Hematopoietic multipotent progenitor cell treated with erythropoietin and hydrocortisone succinate and interleukin-3 and kit ligand, for 8 days (in vitro differentiated cells): ENCODE measurements at regions not wholly inside any gene's neighbourhood (a gene's known extent, or its start where the extent isn't known, plus 50 kb on each side); places are given as distances from the start of the nearest gene placed in this dataset.
A peak's percentile ranks its signal among the peaks of the same experiment; 100 is the strongest.
"Not testable (repeated sequence)": the region's sequence is repeated elsewhere in the genome, so short reads cannot be mapped to it uniquely, and the experiment has no call there.

ENCODE experiments used
- DNase-seq: peaks from one replicate; pipeline ENCODE4 v3.0.0-alpha.2; 2015

DNA sequence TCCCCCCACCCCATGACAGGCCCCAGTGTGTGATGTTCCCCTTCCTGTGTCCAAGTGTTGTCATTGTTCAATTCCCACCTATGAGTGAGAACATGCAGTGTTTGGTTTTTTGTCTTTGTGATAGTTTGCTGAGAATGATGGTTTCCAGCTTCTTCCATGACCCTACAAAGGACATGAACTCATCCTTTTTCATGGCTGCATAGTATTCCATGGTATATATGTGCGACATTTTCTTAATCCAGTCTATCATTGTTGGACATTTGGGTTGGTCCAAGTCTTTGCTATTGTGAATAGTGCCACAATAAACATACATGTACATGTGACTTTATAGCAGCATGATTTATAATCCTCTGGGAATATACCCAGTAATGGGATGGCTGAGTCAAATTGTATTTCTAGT lies 927.9 kb downstream of the PLA2G4A start:
- not testable (repeated sequence) for DNase-seq

DNA sequence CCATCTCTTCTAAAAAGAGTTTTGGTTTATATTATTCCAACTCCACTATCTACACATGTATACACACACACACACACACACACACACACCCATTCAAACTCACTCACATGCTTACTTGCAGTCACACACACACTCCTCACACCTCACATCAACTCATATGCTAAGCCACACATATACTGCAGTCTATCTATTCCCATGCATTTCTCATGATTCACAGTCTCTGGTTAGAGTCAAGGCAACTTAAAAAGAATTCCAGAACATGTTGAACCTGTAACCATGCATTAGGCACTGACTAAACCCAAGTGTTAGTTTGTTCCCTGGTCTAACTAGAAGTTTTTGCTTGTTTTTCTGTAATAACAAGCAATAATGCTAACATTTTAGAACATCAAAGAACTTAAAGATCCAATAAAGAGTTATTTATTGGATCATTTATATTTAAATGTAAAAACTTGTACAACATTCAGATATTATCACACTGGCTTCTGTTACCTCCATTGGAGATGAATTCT lies 931.1 kb downstream of the PLA2G4A start:
- no peak for DNase-seq

DNA sequence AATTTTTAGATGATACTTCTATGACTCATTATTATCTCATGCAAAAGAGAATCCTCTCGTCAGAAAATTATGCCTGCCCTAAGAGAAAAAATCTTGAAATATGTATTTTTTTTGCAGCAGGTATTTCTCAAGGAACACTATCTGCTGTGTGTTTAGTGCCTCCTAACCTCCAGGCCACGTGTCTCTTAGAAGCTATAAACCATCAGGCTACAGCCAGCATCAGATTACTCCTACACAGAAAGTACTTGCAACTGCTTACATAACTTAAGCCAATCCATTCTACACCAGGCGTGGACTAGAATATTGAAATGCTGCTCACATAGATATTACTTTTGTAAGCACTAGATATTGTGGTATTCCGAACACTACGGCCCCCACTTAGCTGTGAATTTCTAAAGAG lies 933.4 kb downstream of the PLA2G4A start:
- no peak for DNase-seq

DNA sequence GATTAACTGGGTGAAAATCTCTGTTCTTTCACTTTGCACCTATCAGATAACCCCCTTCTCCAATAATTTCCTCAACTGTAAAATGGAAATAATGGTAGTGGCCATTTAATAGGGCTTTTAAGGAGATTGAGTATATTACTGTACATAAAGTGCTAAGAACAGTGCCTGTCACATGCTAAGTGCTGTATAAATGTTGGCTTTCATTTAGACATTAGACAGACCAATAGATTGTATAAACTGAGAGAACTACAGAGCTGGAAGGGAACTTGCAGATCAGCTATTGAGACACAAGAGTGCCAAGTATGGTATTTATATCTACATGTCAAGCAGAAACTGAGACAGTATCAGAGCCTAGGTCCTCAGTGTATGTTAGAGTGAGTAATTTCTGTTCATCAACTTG lies 934.7 kb downstream of the PLA2G4A start:
- DNase-seq, result no peak

DNA sequence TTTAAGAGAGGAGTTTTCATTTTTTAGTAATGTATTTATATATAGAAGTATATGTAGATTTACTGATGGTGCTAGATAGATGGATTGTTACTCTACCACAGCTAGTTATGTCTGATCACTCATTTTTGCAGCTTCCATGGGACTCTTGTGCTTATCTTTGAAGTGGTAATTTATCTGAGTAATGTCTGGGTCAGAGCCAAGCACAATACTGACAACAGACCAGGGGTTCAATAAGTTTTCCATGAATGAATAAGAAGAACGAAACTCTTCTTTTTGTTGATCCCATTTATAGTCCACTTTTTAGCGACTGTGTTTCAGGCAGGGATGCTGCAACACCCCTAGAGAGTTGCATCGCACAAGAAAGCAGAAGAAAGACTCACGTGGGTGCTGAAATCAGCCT lies 935.2 kb downstream of the PLA2G4A start:
- DNase-seq, result no peak

DNA sequence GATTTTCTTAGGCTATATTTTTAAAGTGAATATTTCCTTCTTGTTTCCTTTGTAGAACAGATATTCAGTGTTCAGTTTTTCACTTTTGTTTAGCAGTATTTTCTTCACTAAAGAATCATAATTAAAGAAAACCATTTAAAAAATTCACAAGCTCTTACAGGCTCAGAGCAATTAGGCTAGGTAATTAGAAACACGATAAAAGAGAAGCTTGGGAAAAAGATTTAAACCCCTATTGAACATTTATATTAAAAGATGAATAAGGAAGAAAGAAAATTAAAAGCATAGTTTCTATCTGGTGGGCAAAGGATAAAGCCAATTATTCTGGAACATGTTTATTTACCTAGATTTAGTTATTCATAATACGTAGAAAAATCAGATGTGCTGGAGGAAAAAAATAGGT lies 942.6 kb downstream of the PLA2G4A start:
- DNase-seq, result no peak

DNA sequence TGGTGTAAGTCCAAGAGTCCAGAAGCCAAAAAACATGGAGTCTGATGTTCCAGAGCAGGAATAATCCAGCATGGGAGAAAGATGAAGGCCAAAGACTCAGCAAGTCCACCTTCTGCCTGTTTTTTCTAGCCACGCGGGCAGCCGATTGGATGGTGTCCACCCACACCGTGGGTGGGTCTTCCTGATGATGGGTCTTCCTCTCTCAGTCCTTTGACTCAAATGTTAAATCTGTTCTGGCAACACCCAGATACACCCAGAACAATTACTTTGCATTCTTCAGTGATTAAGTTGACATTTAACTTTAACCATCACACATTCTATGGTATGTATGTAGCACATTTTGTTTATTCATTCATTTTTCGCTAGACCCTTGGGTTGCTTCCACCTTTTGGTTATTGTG lies 944.4 kb downstream of the PLA2G4A start:
- no peak for DNase-seq

DNA sequence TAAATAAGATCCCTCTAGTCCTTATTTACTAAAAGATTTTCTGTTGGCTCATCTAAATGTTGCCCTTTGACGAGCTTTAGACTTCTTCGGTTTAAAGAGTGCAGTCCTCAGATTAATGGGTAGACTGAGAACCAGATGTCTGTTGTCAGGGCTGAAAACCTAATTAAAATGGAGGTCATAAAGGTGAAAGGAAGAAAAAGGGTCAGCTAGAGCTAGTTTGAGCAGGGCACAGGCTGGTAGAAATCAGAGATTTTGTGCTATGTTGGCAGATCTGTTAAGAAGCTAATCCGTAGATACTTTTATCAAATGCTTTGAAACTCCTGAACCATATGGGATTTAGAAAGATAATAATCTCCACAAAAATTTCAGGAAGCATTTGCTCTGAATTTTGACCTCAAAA lies 959.0 kb downstream of the PLA2G4A start:
- DNase-seq, result no peak

DNA sequence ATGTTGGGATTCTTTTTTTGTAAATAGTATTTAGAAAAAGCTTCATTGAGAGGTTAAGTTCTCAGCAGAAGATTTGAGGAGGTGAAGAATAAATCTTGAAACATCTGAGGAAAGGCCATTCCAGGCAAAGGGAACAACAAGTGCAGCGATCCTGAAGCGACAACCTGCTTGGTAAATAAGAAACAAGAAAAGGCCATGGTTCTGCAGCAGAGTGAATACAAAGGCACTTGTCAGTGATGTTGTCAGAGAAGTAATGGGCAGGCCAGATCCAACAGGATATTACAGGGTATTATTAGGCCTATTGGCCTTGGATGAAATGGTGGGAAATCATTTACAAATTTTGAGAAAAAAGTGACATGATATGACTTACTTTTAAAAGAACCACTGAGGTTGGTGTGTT lies 960.0 kb downstream of the PLA2G4A start:
- DNase-seq, result no peak

DNA sequence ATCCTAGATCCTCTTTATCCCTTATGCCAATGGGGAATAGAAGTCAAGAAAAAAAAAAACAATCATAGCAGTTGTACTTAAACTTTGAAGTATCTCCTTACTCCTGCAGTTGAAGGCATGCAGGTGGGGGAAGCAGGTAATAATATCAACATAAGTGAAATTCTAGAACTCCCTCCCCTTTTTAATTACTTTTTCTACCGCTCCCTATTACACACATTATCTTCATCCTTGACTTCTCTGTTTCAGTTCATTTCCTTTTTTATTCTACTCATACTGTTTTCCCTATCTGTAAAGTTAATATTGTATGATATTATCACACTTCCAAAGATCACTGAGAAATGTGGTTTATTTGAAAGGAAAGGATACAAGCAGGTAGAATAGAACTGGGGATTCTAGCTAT lies 962.0 kb downstream of the PLA2G4A start:
- no peak for DNase-seq

DNA sequence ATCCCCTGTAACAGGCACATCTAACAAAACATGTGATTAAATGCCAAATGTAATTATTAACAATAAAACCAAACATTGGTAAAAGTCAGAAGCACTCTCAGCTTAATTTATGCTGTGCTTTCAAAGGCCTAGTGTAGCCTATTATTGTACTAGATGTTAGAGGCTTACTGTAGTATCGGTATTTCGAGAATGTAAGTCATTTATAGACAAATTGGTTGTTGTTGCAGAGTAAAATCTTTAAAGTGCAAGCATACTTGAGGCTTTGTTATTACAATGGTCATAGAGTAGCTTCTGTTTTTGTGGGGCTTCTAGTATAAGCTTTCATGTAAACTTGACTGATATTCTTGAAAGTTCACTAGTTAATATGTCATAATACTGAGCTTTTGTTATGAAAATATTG lies 965.8 kb downstream of the PLA2G4A start:
- DNase-seq, result no peak

DNA sequence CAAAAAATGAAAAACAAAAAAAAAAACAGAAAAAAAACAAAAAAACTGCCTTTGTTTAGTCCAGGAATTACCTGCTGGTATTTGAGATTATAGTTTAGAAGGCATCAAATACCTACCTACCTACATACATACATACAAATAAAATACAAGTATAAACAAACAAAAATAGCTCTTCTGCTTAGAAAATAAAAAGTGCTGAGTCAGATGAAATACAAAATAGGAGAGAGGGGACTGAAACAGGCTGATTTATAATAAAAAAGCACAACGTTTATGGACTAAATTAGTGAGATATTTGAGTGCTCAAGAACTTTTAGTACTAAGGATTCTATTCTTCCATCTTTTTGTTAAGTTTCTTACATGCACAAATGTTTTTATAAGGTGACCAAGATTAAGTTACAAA lies 980.8 kb downstream of the PLA2G4A start:
- no peak for DNase-seq

DNA sequence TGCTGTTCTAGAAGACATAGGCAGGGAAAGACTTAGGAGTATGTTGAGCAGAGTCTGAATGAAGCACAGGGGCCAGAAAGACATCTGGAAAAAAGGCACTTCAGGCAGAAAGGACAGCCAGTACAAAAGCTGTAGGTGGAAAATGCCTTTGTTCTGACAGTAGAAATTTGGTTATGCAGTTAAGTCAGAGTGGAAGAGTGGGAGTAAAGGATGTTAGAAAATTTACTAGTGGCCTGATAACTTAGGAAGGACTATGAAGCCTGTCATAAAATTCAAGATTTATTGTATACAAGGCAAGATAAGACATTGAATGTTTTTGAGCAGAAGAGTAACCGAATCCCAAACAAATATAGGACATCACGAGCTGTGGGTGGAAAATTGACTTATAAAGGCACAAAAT lies 987.9 kb downstream of the PLA2G4A start:
- DNase-seq, result no peak

DNA sequence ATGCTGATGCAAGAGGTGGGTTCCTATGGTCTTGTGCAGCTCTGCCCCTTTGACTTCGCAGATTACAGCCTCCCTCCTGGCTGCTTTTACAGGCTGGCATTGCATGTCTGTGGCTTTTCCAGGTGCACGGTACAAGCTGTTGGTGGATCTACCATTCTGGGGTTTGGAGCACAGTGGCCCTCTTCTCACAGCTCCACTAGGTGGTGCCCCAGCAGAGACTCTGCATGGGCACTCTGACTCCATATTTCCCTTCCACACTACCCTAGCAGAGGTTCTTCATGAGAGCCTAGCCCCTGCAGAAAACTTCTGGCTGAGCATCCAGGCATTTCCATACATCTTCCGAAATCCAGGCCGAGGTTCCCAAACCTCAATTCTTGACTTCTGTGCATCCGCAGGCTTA lies 989.0 kb downstream of the PLA2G4A start:
- no peak for DNase-seq

DNA sequence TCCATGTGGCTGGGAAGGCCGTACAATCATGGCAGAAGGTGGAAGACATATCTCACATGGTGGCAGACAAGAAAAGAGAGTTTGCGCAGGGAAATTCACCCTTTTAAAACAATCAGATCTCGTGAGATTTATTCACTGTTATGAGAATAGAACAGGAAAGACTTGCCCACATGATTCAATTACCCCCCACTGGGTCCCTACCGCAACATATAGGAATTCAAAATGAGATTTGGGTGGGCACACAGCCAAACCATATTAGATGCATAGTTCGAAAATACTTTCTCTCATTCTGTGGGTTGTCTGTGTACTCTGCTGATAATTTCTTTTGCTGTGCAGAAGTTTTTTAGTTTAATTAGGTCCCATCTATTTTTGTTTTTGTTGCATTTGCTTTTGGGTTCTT lies 990.3 kb downstream of the PLA2G4A start:
- no peak for DNase-seq

DNA sequence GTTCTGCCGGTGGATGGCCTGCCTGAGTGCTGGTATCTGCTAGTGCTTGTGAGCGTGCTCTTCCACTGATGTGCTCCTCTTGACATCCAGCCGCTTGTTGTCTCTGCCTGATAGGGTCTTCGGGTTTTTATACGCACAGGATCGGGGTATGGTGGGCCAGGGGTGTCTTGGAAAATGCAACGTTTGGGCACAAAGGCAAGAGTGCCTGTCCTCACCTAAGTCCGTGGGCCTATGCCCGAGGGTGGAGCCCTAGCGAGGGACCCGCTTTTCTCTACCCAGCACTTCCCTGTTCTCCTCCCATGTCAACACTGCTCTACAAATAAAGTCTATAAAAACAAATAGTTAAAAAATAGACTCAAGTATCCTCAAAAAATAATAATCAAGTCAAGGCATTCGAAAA lies 1007.8 kb downstream of the PLA2G4A start:
- no peak for DNase-seq

DNA sequence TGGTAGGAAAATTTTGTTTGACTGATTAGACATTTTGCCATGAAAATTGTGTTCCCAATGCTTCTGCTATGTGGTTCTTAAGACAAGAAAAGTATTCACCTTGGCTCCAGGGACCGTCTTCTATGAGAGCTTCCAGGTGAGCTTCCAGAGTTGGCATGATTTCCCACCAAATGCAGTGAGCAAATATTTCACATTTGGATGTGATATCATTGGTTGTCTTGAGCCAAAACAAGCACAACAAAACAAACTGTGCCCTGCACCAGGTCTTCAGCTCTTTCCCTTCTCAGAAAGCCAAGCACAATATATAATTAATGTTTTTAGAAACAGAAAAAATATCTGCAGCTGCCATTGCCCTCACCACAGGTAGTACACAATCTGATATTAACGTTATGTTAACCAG lies 1009.0 kb downstream of the PLA2G4A start:
- no peak for DNase-seq

DNA sequence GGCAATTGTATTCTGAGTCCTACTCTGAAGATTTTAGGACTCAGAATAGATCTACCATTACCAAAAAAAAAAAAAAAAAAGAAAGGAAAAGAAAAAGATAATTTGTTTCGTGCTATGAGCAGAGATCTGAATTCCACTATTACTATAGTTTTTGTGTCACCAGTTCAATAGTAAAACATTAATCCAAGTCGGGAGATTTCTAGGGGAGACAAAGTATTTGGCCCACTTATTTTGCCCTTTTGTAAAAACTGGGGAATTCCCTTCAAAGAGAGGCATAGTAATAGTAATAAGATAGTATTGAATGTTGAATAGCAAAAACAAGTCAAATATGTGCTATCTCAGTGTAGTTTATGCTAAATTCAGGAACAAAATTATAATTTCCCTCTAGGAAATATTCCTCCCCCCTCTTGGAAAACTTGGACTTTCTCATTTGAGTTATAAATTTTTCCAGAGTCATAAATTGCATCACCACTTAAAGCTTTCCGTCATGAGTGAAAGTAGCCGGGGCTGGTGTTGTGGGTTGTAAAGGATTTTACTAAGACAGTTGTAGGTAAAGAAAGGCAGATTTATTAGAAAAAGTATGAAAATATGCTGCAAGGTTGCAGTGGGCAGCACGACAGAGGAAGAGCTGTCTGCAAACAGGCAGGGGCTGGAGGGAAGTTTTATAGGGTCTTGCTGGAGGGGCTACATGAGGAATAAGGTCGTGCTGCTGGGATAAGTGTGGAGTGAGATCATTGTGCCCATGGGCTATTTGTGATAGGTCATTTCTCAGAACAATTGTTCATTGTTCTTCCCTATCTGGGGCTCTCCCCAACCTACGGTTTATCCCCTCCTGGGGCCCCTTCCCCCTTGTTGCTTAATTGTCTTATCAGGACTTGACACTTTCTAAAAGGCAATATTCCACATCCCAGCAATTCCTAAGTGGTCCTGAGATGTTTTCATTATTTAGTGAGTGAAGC lies 1009.9 kb downstream of the PLA2G4A start:
- no peak for DNase-seq

DNA sequence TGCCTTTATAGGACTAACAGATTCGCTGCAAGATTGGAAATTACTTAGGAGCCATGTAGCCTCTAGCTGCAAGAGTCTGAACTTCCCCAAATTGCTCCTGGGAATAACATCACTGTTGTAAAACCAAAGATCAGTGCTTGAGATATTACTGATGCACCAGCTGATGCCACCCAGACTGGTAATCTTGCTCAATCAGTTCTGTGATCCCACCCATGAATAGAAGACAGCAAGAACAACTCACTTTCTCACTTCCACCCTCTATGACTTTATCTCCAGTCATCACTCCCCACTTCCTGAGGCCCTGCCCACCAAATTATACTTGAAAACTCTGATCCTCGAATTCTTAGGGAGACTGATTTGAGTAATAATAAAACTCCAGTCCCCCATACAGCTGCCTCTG lies 1011.1 kb downstream of the PLA2G4A start:
- DNase-seq, result no peak

DNA sequence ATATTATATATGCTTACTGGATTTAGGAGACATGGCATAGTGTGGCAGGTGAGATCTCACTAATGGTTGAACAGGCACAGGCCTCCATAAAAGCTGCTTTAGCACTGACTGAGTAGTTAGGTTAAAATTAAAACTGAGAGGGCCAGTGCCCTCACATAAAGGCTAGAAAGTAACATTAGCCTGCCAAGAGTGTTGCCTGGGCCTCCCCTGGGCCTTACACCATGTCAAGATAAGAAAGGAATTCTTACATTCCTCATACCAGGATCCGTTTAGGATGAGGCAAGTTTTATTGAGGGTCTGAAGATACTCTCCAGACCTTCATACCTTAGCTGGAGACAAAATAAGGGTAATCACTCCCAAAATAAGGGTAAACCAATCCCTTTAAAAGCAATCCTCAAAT lies 1011.8 kb downstream of the PLA2G4A start:
- no peak for DNase-seq

DNA sequence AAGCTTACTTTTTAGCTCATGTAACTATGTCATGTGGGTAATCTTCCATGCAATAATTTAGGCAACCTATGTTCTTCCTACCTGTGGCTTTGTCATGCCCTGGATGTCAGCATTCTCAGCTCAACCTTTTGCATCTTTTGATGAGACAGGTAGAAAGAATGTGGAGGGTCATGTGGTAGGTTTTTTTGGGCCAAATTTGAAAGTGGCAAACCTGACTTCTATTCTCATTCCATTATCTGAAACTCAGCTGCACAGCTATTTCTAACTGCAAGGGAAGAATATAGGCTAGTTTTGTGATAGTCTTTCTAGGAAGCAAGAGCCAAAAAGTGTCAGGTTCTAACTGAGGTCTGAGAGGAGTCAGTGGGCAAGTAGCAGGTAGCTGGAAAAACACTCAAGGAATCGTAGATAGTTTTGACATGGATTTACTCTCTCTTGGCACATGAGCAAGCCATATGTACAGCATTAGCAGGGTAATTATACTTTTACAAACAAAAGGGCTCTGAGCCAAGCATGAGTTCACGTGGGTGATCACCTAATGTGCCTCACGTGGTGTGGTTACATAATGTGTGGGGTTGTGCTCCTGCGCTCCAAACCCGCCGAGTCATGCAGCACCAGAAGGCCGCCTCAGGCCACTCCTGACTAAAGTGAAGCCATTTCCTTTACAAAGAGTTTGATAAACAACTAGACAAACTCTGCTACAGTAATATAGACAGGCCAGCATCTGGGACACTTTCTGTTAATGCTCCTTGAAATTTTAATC lies 1013.8 kb downstream of the PLA2G4A start:
- peak; percentile 1 for DNase-seq

DNA sequence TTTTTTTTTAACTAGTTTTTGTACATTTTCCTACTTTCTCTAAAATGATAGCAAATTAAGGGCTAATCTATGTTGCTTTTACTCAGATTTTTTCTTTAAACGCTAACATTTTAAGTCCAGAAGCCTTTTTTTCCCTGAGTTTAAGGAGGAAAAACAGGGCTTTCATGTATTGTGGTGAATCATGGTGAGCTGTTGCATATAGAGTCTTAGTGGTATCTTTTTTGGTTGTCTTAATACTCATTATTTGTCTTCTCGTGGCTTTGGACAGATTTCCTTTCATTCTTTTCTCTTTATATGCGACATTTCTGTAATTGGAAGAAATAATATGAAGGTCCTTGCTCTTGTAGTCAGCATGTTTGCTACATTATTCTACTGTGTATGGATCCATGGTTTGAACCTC lies 1015.6 kb downstream of the PLA2G4A start:
- DNase-seq, result no peak

DNA sequence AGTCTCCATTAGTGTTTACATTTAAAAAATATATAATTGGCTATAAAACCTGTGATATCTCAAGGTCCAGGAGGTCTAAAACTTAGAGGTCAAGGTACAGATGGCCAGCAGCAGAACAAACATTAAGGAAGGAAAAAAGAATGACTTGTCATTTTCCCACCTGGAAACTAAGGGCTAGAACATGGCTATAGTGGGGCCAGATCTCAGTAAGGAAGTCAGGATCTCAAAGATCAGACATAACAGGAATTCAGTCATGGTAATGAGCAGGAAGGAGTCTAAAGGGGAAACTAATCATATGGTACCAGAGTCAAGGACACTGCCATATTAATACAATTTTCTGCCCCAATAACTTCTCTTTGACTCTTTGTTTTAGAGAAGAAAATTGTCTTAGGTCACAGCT lies 1018.8 kb downstream of the PLA2G4A start:
- no peak for DNase-seq

DNA sequence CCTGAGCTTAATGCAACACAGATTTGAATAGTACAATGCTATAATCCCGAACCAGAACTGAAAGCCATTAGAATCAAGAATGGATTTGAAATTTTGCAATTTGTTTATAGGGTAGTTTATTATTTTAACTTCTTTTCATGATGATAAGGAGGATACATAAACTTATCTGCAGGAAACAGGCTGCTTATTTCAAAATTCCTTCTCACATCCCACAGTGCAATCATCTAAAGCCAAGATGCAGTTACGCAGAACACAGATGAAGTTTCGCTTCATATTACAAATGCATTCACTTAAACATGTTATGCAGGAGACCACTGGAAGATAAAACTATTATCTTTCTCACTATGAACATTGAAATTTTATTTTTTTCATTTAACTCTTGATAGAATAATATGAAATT lies 1019.6 kb downstream of the PLA2G4A start:
- DNase-seq, result no peak
